ENCODE measurements at regions not wholly inside any gene's neighbourhood (a gene's known extent, or its start where the extent isn't known, plus 50 kb on each side); places are given as distances from the start of the nearest gene placed in this dataset.
"Not testable (repeated sequence)": the region's sequence is repeated elsewhere in the genome, so short reads cannot be mapped to it uniquely, and the experiment has no call there.

DNA sequence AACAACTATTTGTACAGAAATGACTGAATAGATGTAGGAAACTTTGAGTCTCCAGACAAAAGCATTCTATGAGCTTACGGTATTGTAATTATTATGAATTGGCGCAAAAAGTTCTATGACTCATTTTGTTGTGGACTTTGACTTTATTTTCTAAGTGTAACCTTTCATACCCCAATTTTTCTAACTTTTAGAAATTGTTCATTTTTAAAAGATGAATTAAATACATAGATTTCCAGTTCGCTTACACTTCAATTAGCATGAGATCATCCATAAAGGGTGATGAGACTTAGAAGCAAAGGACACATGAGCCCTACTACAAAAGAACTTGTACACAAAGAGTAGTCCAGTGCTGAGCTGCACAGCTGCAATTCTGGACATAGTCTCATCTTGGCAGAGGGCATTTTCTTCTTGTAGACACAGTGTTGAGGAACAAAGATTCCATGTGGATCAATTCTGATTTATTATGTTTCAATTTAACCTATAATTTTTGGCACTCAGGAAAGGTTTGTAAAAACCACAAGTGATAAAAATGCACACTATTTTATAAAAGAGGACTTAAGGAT is 431.1 kb downstream of the LRRIQ3 start:
- DNase-seq = no peak

DNA sequence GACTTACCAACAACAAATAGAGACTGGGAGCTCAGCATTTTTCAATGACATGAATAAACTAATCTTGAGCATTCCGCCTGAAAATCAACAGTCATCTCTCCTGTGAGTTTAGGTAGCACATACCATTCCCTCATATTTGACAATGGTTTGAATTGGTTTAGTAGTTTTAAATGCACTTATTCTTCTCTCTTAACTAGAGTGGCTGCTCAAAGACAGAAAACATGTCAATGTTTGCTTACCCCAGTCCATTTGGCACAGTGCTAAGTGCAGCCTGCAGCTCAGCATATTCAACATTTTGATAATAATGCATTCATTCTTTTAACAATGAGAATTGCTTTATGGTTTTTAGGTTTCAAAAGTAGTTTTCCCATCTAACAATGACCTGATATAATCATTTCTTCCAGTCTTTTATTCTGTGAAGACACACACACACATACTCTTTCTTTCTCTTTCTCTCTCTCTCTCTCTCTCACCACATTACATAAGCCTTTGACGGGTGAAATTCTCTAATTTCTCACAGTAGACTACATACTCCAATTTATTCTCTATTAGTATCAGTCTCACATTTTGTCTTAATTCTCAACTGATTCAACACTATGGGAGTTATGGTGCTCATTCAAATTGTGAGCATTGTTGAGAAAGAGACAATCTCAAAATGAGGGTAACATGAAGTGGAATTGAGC is 432.3 kb downstream of the LRRIQ3 start:
- no peak for DNase-seq

- no peak for DNase-seq
Measured at GRCh38 chr1:73761559-73761958, 436.4 kb downstream of the LRRIQ3 start.

DNA sequence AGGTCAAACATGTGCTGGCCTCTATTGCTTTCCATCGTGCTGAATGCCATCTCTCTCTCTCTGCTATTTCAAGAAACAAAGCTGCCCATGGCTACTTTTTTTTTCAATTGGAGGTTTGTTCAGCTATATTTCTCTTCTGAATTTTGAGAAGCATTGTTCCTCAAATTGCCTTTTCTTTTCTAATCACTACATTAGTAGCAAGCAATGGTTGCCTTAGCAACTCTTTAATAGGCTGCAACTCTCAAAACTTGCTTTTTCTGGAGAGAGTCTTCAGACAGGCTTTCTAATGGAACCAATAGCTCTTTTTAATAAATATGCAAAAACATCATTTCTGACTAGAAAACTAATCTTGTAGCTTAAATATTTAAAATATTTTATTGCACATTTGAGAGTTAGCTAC is 439.0 kb downstream of the LRRIQ3 start:
- no peak for DNase-seq

DNA sequence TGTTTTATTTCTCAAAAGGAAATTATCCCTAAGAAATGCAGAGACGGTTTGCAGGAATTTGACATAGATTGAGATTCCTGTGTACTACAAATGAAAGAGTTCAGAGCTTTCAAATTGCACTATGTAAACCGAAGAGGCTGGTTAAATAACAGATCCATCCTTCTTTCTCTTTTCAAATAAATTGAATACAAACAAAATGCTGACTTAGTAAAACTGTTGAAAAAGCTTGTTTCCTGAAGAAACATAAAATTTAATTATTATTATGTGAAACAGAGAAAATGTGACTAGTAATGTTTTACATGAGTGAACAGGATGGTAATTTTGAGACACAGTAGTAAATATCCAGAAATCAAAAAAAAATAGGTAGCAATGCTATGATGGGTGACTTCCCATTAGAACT is 441.2 kb downstream of the LRRIQ3 start:
- no peak for DNase-seq

DNA sequence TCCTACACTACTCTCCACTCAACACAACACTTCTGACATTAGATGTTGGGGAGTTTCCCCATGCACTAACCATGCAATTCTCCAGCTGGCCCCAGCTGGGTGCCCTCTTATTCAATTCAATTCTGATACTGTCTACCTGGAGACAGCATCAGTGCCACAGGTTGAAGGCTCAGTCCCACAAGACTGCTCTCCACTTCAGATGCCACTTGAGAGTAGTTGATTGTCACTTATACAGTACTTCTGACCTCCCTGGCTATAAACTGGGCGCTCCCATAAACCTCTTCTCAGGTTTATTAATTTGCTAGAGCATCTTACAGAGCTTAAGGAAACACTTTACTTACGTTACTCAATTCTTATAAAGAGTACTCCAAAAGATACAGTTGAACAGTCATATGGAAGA is 442.3 kb downstream of the LRRIQ3 start:
- DNase-seq = no peak

GRCh38 chr1:73749996-73750395 is 448.0 kb downstream of the LRRIQ3 start:
- no peak for DNase-seq

- no peak for DNase-seq
Measured at GRCh38 chr1:73744985-73745384, 453.0 kb downstream of the LRRIQ3 start.

DNA sequence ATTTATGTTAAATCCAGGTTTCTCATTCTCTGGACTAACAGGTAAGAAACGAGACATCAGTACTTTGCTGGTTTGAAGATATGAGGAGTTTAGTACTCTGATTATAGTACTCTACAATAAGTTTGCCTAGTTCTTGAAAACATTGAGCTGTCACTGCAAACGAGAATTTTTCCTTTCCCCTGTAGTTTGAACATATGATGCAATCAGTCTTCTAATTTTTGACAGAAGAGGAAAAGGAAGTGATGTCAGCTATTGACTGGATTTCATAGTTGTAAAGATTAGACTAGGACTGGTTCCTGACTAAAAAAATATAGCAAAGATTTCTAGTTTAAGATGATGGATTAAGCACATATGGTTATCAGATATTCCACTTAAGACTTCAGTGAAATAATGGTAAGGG is 461.9 kb downstream of the LRRIQ3 start:
- no peak for DNase-seq

GRCh38 chr1:73727036-73727435 is 470.9 kb downstream of the LRRIQ3 start:
- no peak for DNase-seq

DNA sequence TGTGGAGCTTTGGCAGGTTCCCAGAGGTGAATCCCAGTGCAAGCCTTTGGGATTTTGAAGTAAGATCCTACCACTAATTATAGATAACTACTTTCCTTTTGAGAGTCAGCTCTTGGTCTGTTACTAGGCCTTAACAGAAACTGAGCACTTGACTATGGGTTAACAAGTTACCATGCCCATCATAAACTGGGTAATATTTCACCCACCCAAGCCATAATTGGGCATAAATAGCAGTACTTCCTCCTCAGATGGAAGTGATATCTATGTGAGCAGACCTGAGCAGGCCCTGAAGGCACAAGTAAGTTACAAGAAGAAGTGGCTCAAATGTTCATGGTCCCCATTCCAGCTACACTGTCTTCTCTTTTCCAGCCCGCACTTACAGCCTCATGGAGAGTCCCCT is 475.9 kb downstream of the LRRIQ3 start:
- no peak for DNase-seq

GRCh38 chr1:73717976-73718375 is 480.0 kb downstream of the LRRIQ3 start:
- DNase-seq = no peak

- DNase-seq = no peak
Measured at GRCh38 chr1:73711089-73711488, 486.9 kb downstream of the LRRIQ3 start.

- no peak for DNase-seq
Measured at GRCh38 chr1:73701826-73702225, 496.1 kb downstream of the LRRIQ3 start.

GRCh38 chr1:73676186-73676585 is 521.8 kb downstream of the LRRIQ3 start:
- DNase-seq = no peak

GRCh38 chr1:73674945-73675561 is 522.9 kb downstream of the LRRIQ3 start:
- DNase-seq = peak; percentile 17

DNA sequence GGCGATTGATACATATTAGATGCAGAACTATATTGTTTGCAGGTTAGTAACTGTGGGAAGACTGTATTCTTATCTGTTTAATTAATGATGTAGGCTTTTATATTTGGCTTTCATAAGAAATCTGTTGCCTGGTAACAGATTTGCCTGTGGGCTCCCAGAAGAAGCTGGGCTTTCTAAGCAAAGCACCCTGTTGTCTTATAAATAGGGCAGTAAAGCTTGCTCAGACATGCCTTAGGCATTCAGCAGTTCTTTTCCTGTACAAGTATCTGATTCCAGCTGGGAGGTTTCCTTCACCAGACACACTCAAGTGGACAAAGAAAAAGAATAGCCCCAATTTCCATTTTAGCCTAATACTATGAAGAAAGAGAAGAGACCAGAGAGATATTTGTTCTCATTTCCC is 524.0 kb downstream of the LRRIQ3 start:
- DNase-seq = no peak

GRCh38 chr1:73671530-73671929 is 526.4 kb downstream of the LRRIQ3 start:
- DNase-seq = no peak

DNA sequence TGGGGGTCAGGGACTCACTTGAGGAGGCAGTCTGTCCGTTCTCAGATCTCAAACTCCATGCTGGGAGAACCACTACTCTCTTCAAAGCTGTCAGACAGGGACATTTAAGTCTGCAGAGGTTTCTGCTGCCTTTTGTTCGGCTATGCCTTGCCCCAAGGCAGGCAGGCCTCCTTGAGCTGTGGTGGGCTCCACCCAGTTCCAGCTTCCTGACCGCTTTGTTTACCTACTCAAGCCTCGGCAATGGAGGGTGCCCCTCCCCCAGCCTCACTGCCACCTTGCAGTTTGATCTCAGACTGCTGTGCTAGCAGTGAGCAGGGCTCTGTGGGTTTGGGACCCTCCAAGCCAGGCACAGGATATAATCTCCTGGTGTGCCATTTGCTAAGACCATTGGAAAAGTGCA is 530.0 kb downstream of the LRRIQ3 start:
- not testable (repeated sequence) for DNase-seq

GRCh38 chr1:73662526-73662925 is 535.5 kb downstream of the LRRIQ3 start:
- DNase-seq = no peak

DNA sequence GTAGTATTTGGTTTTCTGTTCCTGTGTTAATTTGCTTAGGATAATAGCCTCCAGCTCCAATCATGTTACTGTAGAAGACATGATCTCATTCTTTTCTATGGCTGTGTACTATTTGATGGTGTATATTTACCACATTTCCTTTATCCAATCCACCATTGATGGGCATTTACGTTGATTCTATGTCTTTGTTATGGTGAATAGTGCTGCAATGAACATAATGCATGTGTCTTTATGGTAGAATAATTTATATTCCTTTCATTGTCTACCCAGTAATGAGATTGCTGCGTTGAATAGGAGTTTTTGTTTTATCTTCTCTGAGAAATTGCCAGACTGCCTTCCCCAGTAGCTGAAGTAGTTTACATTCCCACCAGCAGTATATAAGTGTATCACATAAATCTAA is 538.8 kb downstream of the LRRIQ3 start:
- DNase-seq = no peak

GRCh38 chr1:73654714-73655113 is 543.3 kb downstream of the LRRIQ3 start:
- DNase-seq = no peak

DNA sequence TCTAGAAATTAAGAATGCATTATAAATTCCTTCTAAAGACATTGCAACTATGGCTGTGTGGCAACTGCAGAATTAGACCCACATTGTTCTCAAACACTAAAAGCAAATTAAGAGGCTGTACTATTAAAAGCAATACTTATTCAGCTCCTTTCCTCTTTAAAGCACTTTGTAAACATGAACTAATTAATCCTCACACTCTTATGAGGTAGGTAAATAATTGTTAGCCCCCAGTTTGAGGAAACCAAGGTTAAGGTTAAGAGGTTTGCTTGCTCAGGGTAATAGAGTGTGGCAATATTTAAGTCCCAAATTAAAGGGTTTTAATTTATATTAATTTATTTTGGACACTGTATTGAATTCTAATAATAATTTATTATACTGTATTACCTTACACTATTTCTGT is 553.8 kb downstream of the LRRIQ3 start:
- no peak for DNase-seq

DNA sequence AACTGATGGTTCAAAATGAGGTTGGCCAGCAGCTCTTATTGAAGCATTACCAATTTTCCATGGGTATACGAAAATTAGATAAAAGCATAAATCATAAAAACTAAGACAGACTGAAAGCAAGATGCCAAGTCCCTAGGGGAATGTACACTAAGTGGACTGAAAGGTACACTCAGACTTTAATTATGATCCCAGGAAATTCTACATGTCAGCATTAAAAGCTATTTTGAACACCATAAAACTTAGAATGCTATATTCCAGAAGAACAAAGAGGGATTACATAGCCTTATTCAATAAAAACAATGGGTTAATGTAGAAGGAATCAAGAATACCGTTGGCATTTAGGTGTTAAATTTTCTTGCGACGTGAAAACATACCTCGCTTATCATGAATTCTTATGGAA is 558.5 kb downstream of the LRRIQ3 start:
- no peak for DNase-seq

All from fibroblast of skin of abdomen (primary cell).